OCI-LY3 (cell line): ENCODE measurements at regions not wholly inside any gene's neighbourhood (a gene's known extent, or its start where the extent isn't known, plus 50 kb on each side); places are given as distances from the start of the nearest gene placed in this dataset.

Source experiments
- CTCF ChIP-seq: fragments of 200-600, 300-600 bp; sonication (generic); IDR thresholded peaks from 2 replicates; pipeline ENCODE4 v1.5.1; 2014; ENCODE audit warnings: antibody characterized with exemption, low read length, low read depth
- EZH2phosphoT487 ChIP-seq: fragments of 200-600 bp; shearing (Covaris generic); IDR thresholded peaks from 2 replicates; pipeline ENCODE4 v1.6.1; 2018; ENCODE audit warnings: antibody characterized with exemption, mixed run types, low read depth

GRCh38 chr12:25332143-25332542, 81.4 kb upstream of the KRAS start:
- TF ChIP-seq CTCF (no peak), EZH2phosphoT487 (no peak)
